GM23338 (cell line): ENCODE measurements at regions not wholly inside any gene's neighbourhood (a gene's known extent, or its start where the extent isn't known, plus 50 kb on each side); places are given as distances from the start of the nearest gene placed in this dataset.
"Not testable (repeated sequence)": the region's sequence is repeated elsewhere in the genome, so short reads cannot be mapped to it uniquely, and the experiment has no call there.

Experiments
- ATAC-seq: fragments of 200-7000 bp; cut with Tn5 transposase; 3 replicates; pipeline ENCODE4 v1.9.1; 2020
- DNase-seq: peaks from one replicate; pipeline ENCODE4 v3.0.0-alpha.2; 2015; ENCODE audit warnings: low spot score
- H2AFZ ChIP-seq: fragments of 200-600 bp; sonication (generic); 2 replicates; pipeline ENCODE4 v1.8.0; 2016; ENCODE audit warnings: antibody characterized with exemption, mild to moderate bottlenecking, moderate library complexity
- H3F3A ChIP-seq: fragments of 200-600 bp; sonication (generic); replicated peaks from 2 replicates; pipeline ENCODE4 v1.8.0; 2017; ENCODE audit warnings: antibody characterized with exemption, mixed run types, low read depth
- H3K27ac ChIP-seq: fragments of 200-600 bp; sonication (generic); 2 replicates; pipeline ENCODE4 v1.6.1; 2016; ENCODE audit warnings: low read depth
- H3K27me3 ChIP-seq: fragments of 200-600 bp; sonication (generic); 2 replicates; pipeline ENCODE4 v1.8.0; 2016; ENCODE audit warnings: mild to moderate bottlenecking, mixed run types, moderate library complexity; ENCODE audit not compliant: insufficient read depth
- H3K36me3 ChIP-seq: fragments of 200-600 bp; sonication (generic); 2 replicates; pipeline ENCODE4 v1.8.0; 2016; ENCODE audit warnings: mild to moderate bottlenecking; ENCODE audit not compliant: insufficient read depth
- H3K4me1 ChIP-seq: fragments of 200-600 bp; sonication (generic); 2 replicates; pipeline ENCODE4 v1.8.0; 2016; ENCODE audit warnings: mild to moderate bottlenecking, moderate library complexity; ENCODE audit not compliant: insufficient read depth
- H3K4me2 ChIP-seq: fragments of 200-600 bp; sonication (generic); 2 replicates; pipeline ENCODE4 v1.7.1; 2017; ENCODE audit warnings: mixed run types
- H3K4me3 ChIP-seq: fragments of 200-600 bp; sonication (generic); 2 replicates; pipeline ENCODE4 v1.6.1; 2016; ENCODE audit warnings: mixed run types
- H3K79me2 ChIP-seq: fragments of 200-600 bp; sonication (generic); replicated peaks from 2 replicates; pipeline ENCODE4 v1.8.0; 2017; ENCODE audit warnings: mild to moderate bottlenecking; ENCODE audit not compliant: insufficient read depth
- H3K9me2 ChIP-seq: fragments of 200-600 bp; sonication (generic); 2 replicates; pipeline ENCODE4 v1.8.0; 2017; ENCODE audit not compliant: insufficient read depth
- H4K20me1 ChIP-seq: fragments of 200-600 bp; sonication (generic); replicated peaks from 2 replicates; pipeline ENCODE4 v1.8.0; 2017; ENCODE audit warnings: mild to moderate bottlenecking; ENCODE audit not compliant: insufficient read depth
- H3K27ac Mint-ChIP-seq: 2 replicates; pipeline ENCODE4 v1.8.0; 2020; ENCODE audit warnings: inconsistent platforms, mild to moderate bottlenecking, moderate library complexity, mixed read lengths
- H3K27me3 Mint-ChIP-seq: 3 replicates; pipeline ENCODE4 v1.8.0; 2022; ENCODE audit warnings: low read depth, mild to moderate bottlenecking, moderate library complexity, mixed read lengths, inconsistent platforms; ENCODE audit not compliant: insufficient read depth, poor library complexity
- H3K36me3 Mint-ChIP-seq: 3 replicates; pipeline ENCODE4 v1.8.0; 2021; ENCODE audit warnings: low read depth, mild to moderate bottlenecking, inconsistent platforms, moderate library complexity, mixed read lengths
- H3K4me1 Mint-ChIP-seq: 3 replicates; pipeline ENCODE4 v1.8.0; 2020; ENCODE audit warnings: mild to moderate bottlenecking, inconsistent platforms, mixed read lengths
- H3K4me3 Mint-ChIP-seq: 3 replicates; pipeline ENCODE4 v1.8.0; 2021; ENCODE audit warnings: moderate library complexity, mild to moderate bottlenecking, inconsistent platforms, mixed read lengths
- H3K9me3 Mint-ChIP-seq: 3 replicates; pipeline ENCODE4 v1.8.0; 2020; ENCODE audit warnings: moderate library complexity, mild to moderate bottlenecking, inconsistent platforms, mixed read lengths
- CREB1 ChIP-seq: fragments of 250-450 bp; sonication (Bioruptor Pico); IDR thresholded peaks from 2 replicates; pipeline ENCODE4 v1.5.0; 2020; ENCODE audit warnings: low read depth, mild to moderate bottlenecking, moderate library complexity
- ETS1 ChIP-seq: IDR thresholded peaks from 2 replicates; pipeline ENCODE4 v1.6.1; 2016; ENCODE audit warnings: antibody characterized with exemption
- EZH2 ChIP-seq: fragments of 200-600 bp; sonication (generic); IDR thresholded peaks from one replicate; pipeline ENCODE4 v1.8.0; 2017; ENCODE audit warnings: antibody characterized with exemption, mild to moderate bottlenecking, low read depth; ENCODE audit not compliant: unreplicated experiment
- EZH2phosphoT487 ChIP-seq: fragments of 200-600 bp; sonication (generic); IDR thresholded peaks from one replicate; pipeline ENCODE4 v1.8.1; 2018; ENCODE audit warnings: antibody characterized with exemption; ENCODE audit not compliant: unreplicated experiment
- POLR2AphosphoS5 ChIP-seq: IDR thresholded peaks from 2 replicates; pipeline ENCODE4 v1.6.1; 2016; ENCODE audit warnings: antibody characterized with exemption, low read depth
- TF ChIP-seq, protein P1 (sequence below): IDR thresholded peaks from one replicate; pipeline ENCODE4 v1.6.1; 2018; ENCODE audit warnings: antibody characterized with exemption; ENCODE audit not compliant: unreplicated experiment

GRCh38 chr7:93663561-93664299 lies 89.2 kb upstream of the CALCR start (continued):
- TF ChIP-seq ETS1 = no peak

DNA sequence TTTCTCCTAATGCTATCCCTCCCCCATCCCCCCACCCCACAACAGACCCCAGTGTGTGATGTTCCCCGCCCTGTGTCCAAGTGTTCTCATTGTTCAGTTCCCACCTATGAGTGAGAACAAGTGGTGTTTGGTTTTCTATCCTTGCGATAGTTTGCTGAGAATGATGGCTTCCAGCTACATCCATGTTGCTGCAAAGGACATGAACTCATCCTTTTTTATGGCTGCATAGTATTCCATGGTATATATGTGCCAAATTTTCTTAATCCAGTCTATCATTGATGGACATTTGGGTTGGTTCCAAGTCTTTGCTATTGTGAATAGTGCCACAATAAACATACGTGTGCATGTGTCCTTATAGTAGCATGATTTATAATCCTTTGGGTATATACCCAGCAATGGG lies 83.6 kb upstream of the CALCR start:
- not testable (repeated sequence) for H3K9me2 ChIP-seq, H3K4me3 Mint-ChIP-seq
- peaks cover 13% of the 10 kb centered on the region; the same call in 2 of the 3 replicates for H3K9me3 Mint-ChIP-seq

GRCh38 chr7:93651603-93652159 lies 77.2 kb upstream of the CALCR start:
- Mint-ChIP-seq H3K4me1 (peaks cover 14% of the 10 kb centered on the region), H3K27ac (no peak overlapping the region), H3K36me3 (no peaks in the 10 kb centered on the region), H3K27me3 (peaks cover 2% of the 10 kb centered on the region), H3K4me3 (no peak overlapping the region), H3K9me3 (no peaks in the 10 kb centered on the region)
- H3K27ac ChIP-seq = no peak overlapping the region
- H4K20me1 ChIP-seq = no peaks in the 10 kb centered on the region
- H3K9me2 ChIP-seq = no peaks in the 10 kb centered on the region
- H3K36me3 ChIP-seq = no peaks in the 10 kb centered on the region
- H3K4me2 ChIP-seq = no peak overlapping the region
- DNase-seq = no peak
- H3K4me1 ChIP-seq = peaks cover 14% of the 10 kb centered on the region
- H3K27me3 ChIP-seq = no peaks in the 10 kb centered on the region
- no peaks in the 10 kb centered on the region for H3K79me2 ChIP-seq
- H3K4me3 ChIP-seq = no peak overlapping the region
- no peak for ATAC-seq
- H2AFZ ChIP-seq = no peak overlapping the region
- no peaks in the 10 kb centered on the region for H3F3A ChIP-seq
- TF ChIP-seq, protein P1, sequence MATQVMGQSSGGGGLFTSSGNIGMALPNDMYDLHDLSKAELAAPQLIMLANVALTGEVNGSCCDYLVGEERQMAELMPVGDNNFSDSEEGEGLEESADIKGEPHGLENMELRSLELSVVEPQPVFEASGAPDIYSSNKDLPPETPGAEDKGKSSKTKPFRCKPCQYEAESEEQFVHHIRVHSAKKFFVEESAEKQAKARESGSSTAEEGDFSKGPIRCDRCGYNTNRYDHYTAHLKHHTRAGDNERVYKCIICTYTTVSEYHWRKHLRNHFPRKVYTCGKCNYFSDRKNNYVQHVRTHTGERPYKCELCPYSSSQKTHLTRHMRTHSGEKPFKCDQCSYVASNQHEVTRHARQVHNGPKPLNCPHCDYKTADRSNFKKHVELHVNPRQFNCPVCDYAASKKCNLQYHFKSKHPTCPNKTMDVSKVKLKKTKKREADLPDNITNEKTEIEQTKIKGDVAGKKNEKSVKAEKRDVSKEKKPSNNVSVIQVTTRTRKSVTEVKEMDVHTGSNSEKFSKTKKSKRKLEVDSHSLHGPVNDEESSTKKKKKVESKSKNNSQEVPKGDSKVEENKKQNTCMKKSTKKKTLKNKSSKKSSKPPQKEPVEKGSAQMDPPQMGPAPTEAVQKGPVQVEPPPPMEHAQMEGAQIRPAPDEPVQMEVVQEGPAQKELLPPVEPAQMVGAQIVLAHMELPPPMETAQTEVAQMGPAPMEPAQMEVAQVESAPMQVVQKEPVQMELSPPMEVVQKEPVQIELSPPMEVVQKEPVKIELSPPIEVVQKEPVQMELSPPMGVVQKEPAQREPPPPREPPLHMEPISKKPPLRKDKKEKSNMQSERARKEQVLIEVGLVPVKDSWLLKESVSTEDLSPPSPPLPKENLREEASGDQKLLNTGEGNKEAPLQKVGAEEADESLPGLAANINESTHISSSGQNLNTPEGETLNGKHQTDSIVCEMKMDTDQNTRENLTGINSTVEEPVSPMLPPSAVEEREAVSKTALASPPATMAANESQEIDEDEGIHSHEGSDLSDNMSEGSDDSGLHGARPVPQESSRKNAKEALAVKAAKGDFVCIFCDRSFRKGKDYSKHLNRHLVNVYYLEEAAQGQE = no peak
- no peak for TF ChIP-seq CREB1
- TF ChIP-seq EZH2 = no peak
- no peak for TF ChIP-seq EZH2phosphoT487
- TF ChIP-seq ETS1 = no peak
- TF ChIP-seq POLR2AphosphoS5 = no peak

More for the DNA sequence above, 83.6 kb upstream of the CALCR start:
- not testable (repeated sequence) for H3K4me3 ChIP-seq, ATAC-seq, H3K4me1 ChIP-seq, H4K20me1 ChIP-seq, H3K27ac ChIP-seq, H3K27ac Mint-ChIP-seq, DNase-seq, H3F3A ChIP-seq, H3K36me3 ChIP-seq, H3K4me1 Mint-ChIP-seq, H3K27me3 ChIP-seq, H3K4me2 ChIP-seq, H3K27me3 Mint-ChIP-seq, H2AFZ ChIP-seq
- peaks cover 13% of the 10 kb centered on the region for H3K79me2 ChIP-seq
- peaks cover 30% of the 10 kb centered on the region; the same call in 2 of the 3 replicates for H3K36me3 Mint-ChIP-seq
